ENCODE measurements at regions not wholly inside any gene's neighbourhood (a gene's known extent, or its start where the extent isn't known, plus 50 kb on each side); places are given as distances from the start of the nearest gene placed in this dataset.

DNA sequence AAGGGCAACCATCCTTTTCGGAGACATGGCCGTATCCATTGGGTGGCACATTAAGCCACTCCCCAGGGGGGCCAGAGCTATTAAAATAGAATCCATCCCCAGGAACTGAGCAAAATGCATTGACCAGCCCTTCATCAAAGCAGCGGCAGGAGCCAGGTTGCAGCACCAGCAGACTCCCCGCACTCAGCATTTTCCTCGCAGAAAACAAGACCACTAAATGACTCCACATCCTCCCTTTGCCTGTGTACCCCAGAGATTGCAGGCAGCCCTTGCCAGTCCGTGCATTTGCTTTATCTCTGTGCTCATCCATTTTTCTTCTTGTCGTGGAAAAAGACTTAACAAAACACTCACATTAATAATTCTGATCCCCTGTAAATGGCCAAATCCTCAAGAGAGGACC lies 144.4 kb upstream of the LARGE1 start:
- TF ChIP-seq, protein P1, sequence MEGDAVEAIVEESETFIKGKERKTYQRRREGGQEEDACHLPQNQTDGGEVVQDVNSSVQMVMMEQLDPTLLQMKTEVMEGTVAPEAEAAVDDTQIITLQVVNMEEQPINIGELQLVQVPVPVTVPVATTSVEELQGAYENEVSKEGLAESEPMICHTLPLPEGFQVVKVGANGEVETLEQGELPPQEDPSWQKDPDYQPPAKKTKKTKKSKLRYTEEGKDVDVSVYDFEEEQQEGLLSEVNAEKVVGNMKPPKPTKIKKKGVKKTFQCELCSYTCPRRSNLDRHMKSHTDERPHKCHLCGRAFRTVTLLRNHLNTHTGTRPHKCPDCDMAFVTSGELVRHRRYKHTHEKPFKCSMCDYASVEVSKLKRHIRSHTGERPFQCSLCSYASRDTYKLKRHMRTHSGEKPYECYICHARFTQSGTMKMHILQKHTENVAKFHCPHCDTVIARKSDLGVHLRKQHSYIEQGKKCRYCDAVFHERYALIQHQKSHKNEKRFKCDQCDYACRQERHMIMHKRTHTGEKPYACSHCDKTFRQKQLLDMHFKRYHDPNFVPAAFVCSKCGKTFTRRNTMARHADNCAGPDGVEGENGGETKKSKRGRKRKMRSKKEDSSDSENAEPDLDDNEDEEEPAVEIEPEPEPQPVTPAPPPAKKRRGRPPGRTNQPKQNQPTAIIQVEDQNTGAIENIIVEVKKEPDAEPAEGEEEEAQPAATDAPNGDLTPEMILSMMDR (IDR thresholded peaks at IDR 0.05) = no peak
- TF ChIP-seq POLR2A (IDR thresholded peaks at IDR 0.05) = no peak
- no peak for TF ChIP-seq POLR2AphosphoS5 (IDR thresholded peaks at IDR 0.05)
- no peak for TF ChIP-seq EP300 (IDR thresholded peaks at IDR 0.05)
